HepG2 (cell line): ENCODE measurements at regions not wholly inside any gene's neighbourhood (a gene's known extent, or its start where the extent isn't known, plus 50 kb on each side); places are given as distances from the start of the nearest gene placed in this dataset.

Experiments
- ADNP ChIP-seq: sonication (generic); formaldehyde crosslinking; IDR thresholded peaks from 2 replicates; pipeline ENCODE4 v1.4.0; 2020; ENCODE audit warnings: missing genetic modification reagents
- ARNTL ChIP-seq: sonication (generic); formaldehyde crosslinking; IDR thresholded peaks from 2 replicates; pipeline ENCODE4 v1.4.0; 2020; ENCODE audit warnings: mild to moderate bottlenecking, missing genetic modification reagents
- CBFB ChIP-seq: sonication (generic); formaldehyde crosslinking; IDR thresholded peaks from 2 replicates; pipeline ENCODE4 v1.4.0; 2020; ENCODE audit warnings: missing genetic modification reagents
- HOXA9 ChIP-seq: sonication (generic); formaldehyde crosslinking; IDR thresholded peaks from 2 replicates; pipeline ENCODE4 v1.8.1; 2022; ENCODE audit warnings: missing genetic modification reagents, mild to moderate bottlenecking, moderate library complexity, borderline replicate concordance
- PHF8 ChIP-seq: sonication (generic); formaldehyde crosslinking; IDR thresholded peaks from 2 replicates; pipeline ENCODE4 v1.5.0; 2020; ENCODE audit warnings: missing genetic modification reagents
- POLR2AphosphoS5 ChIP-seq: IDR thresholded peaks from 2 replicates; pipeline ENCODE4 v1.6.1; 2012; ENCODE audit warnings: low read depth, low read length
- RARA ChIP-seq: IDR thresholded peaks from 2 replicates; pipeline ENCODE4 v1.6.1; 2016; ENCODE audit warnings: missing genetic modification reagents, missing compliant biosample characterization
- ZNF136 ChIP-seq: sonication (generic); formaldehyde crosslinking; IDR thresholded peaks from 2 replicates; pipeline ENCODE4 v1.8.1; 2022; ENCODE audit warnings: low read depth, mild to moderate bottlenecking, moderate library complexity, missing genetic modification reagents
- ZNF232 ChIP-seq: sonication (generic); formaldehyde crosslinking; IDR thresholded peaks from 2 replicates; pipeline ENCODE4 v1.4.0; 2020; ENCODE audit warnings: missing genetic modification reagents, borderline replicate concordance
- ZNF441 ChIP-seq: sonication (generic); formaldehyde crosslinking; IDR thresholded peaks from 2 replicates; pipeline ENCODE4 v1.7.0; 2021; ENCODE audit warnings: missing genetic modification reagents, borderline replicate concordance
- ZNF616 ChIP-seq: sonication (generic); formaldehyde crosslinking; IDR thresholded peaks from 2 replicates; pipeline ENCODE4 v1.5.0; 2020; ENCODE audit warnings: low read depth, mild to moderate bottlenecking, missing genetic modification reagents
- ZNF761 ChIP-seq: sonication (generic); formaldehyde crosslinking; conservative IDR thresholded peaks from 2 replicates; pipeline ENCODE4 v1.4.0; 2020; ENCODE audit warnings: mild to moderate bottlenecking, missing genetic modification reagents
- ZNF782 ChIP-seq: sonication (generic); formaldehyde crosslinking; IDR thresholded peaks from 2 replicates; pipeline ENCODE4 v1.4.0; 2020; ENCODE audit warnings: missing genetic modification reagents, mild to moderate bottlenecking, borderline replicate concordance
- TF ChIP-seq, protein P1 (sequence below): sonication (generic); formaldehyde crosslinking; IDR thresholded peaks from 2 replicates; pipeline ENCODE4 v1.4.0; 2020; ENCODE audit warnings: missing genetic modification reagents, borderline replicate concordance
- TF ChIP-seq, protein P2 (sequence below), 2 experiments: IDR thresholded peaks; 2 replicates each; pipeline ENCODE4 v1.6.1; 2011 to 2012; ENCODE audit warnings: low read length in 2 of 2, borderline replicate concordance in 1 of 2, low read depth in 1 of 2, mild to moderate bottlenecking in 1 of 2, moderate library complexity in 1 of 2
- TF ChIP-seq, protein P3 (sequence below), 2 experiments: fragments of 450-650 bp in 1 of 2; sonication (generic) in 1 of 2; formaldehyde crosslinking; IDR thresholded peaks; 2 replicates each; pipeline versions ENCODE4 v1.5.0 to v1.8.0; 2020 to 2022; ENCODE audit warnings: mild to moderate bottlenecking in 1 of 2, missing genetic modification reagents in 1 of 2
- TF ChIP-seq, protein P4 (sequence below): IDR thresholded peaks from 2 replicates; pipeline ENCODE4 v1.6.1; 2016; ENCODE audit warnings: missing compliant biosample characterization, missing genetic modification reagents, borderline replicate concordance

DNA sequence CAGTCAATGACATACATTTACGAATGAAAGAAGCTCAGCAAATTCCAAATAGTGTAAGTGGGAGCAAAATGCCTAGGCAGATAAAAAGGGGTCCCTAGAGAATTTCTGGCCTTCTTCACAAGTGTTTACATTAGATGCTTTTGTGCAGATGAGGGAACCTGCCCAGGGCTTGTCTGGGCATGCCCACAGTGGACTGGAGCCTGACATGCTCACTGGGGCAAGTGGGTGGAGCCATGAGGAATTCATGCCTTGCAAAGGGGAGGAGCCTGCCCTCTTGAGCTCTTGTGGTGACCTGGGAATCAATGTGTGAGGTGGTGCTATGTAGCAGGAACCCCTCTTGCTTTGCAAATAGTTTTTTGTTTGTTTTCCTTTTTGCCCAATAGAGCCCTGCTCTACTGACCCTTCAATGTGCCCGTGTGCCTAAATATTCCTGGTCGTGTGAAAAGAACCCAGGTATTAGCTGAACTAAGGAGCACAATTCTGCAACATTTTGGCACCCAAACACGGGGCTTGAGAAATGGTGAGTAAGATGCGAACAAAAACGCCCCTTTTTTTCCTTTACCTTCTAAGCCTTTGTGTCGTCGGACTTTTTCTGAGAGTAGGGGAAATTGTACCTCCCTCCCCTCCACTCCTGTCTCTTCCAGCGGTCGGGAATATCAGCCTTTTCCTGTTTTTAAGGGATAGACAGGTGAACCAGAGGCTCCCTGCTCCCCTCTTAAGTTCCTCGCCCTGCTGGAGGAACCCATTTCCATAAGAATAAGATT, 433.8 kb upstream of the CDH9 start (continued):
- TF ChIP-seq, protein P1, sequence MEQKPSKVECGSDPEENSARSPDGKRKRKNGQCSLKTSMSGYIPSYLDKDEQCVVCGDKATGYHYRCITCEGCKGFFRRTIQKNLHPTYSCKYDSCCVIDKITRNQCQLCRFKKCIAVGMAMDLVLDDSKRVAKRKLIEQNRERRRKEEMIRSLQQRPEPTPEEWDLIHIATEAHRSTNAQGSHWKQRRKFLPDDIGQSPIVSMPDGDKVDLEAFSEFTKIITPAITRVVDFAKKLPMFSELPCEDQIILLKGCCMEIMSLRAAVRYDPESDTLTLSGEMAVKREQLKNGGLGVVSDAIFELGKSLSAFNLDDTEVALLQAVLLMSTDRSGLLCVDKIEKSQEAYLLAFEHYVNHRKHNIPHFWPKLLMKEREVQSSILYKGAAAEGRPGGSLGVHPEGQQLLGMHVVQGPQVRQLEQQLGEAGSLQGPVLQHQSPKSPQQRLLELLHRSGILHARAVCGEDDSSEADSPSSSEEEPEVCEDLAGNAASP (CRISPR knock-in tag) = peak; percentile 22; the same call in 1 of the 2 replicates
- TF ChIP-seq ZNF761 (CRISPR knock-in tag) = peak; percentile 60; the same call in 1 of the 2 replicates
- TF ChIP-seq ARNTL (CRISPR knock-in tag) = 0 out of 2 replicates have a peak, but pooled peaks have one; percentile 31
- peak; percentile 53; the same call in 1 of the 2 replicates for TF ChIP-seq PHF8 (CRISPR knock-in tag)
- peak; percentile 69 for TF ChIP-seq RARA (CRISPR knock-in tag)
- TF ChIP-seq ZNF232 (CRISPR knock-in tag) = 0 out of 2 replicates have a peak, but pooled peaks have one; percentile 48
- TF ChIP-seq, protein P2, sequence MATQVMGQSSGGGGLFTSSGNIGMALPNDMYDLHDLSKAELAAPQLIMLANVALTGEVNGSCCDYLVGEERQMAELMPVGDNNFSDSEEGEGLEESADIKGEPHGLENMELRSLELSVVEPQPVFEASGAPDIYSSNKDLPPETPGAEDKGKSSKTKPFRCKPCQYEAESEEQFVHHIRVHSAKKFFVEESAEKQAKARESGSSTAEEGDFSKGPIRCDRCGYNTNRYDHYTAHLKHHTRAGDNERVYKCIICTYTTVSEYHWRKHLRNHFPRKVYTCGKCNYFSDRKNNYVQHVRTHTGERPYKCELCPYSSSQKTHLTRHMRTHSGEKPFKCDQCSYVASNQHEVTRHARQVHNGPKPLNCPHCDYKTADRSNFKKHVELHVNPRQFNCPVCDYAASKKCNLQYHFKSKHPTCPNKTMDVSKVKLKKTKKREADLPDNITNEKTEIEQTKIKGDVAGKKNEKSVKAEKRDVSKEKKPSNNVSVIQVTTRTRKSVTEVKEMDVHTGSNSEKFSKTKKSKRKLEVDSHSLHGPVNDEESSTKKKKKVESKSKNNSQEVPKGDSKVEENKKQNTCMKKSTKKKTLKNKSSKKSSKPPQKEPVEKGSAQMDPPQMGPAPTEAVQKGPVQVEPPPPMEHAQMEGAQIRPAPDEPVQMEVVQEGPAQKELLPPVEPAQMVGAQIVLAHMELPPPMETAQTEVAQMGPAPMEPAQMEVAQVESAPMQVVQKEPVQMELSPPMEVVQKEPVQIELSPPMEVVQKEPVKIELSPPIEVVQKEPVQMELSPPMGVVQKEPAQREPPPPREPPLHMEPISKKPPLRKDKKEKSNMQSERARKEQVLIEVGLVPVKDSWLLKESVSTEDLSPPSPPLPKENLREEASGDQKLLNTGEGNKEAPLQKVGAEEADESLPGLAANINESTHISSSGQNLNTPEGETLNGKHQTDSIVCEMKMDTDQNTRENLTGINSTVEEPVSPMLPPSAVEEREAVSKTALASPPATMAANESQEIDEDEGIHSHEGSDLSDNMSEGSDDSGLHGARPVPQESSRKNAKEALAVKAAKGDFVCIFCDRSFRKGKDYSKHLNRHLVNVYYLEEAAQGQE (IDR thresholded peaks at IDR 0.05; ENCODE audit: borderline replicate concordance in 1 of 2, low read depth in 1 of 2, low read length in 2 of 2) = peak in 1 of 2 experiments; percentile 46; a peak in 1 of 4 replicates
- no peak for TF ChIP-seq ADNP (CRISPR knock-in tag)
- TF ChIP-seq ZNF782 (CRISPR knock-in tag) = no peak
- no peak for TF ChIP-seq ZNF616
- TF ChIP-seq, protein P3, sequence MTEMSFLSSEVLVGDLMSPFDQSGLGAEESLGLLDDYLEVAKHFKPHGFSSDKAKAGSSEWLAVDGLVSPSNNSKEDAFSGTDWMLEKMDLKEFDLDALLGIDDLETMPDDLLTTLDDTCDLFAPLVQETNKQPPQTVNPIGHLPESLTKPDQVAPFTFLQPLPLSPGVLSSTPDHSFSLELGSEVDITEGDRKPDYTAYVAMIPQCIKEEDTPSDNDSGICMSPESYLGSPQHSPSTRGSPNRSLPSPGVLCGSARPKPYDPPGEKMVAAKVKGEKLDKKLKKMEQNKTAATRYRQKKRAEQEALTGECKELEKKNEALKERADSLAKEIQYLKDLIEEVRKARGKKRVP (CRISPR knock-in tag; IDR thresholded peaks at IDR 0.05) = peak in 1 of 2 experiments; percentile 40; a peak in 1 of 4 replicates
- TF ChIP-seq, protein P4, sequence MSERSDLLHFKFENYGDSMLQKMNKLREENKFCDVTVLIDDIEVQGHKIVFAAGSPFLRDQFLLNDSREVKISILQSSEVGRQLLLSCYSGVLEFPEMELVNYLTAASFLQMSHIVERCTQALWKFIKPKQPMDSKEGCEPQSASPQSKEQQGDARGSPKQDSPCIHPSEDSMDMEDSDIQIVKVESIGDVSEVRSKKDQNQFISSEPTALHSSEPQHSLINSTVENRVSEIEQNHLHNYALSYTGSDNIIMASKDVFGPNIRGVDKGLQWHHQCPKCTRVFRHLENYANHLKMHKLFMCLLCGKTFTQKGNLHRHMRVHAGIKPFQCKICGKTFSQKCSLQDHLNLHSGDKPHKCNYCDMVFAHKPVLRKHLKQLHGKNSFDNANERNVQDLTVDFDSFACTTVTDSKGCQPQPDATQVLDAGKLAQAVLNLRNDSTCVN (CRISPR knock-in tag) = peak; percentile 21; the same call in 1 of the 2 replicates
- TF ChIP-seq ZNF136 (CRISPR knock-in tag) = no peak
- TF ChIP-seq HOXA9 (CRISPR knock-in tag) = no peak
- TF ChIP-seq CBFB (CRISPR knock-in tag) = 0 out of 2 replicates have a peak, but pooled peaks have one; percentile 32
- TF ChIP-seq POLR2AphosphoS5 = peak; percentile 92
- TF ChIP-seq ZNF441 = 0 out of 2 replicates have a peak, but pooled peaks have one; percentile 9
